Right atrium auricular region (tissue), 2 donors: ENCODE measurements at regions not wholly inside any gene's neighbourhood (a gene's known extent, or its start where the extent isn't known, plus 50 kb on each side); places are given as distances from the start of the nearest gene placed in this dataset.
"Not testable (repeated sequence)": the region's sequence is repeated elsewhere in the genome, so short reads cannot be mapped to it uniquely, and the experiment has no call there.

Experiments
- DNase-seq: peaks from one replicate; pipeline ENCODE4 v3.0.0-alpha.2; 2019; ENCODE audit warnings: low spot score
- H3K27ac ChIP-seq, 2 donors: fragments of 200-600 bp; sonication (generic); 1 replicate in 1 of 2; 2 replicates in 1 of 2; pipeline ENCODE4 v1.5.1; 2016 to 2019
- H3K27me3 ChIP-seq, 2 donors: fragments of 200-600 bp; sonication (generic); one replicate each; pipeline versions ENCODE4 v1.5.1 to v1.6.0; 2017 to 2019
- H3K36me3 ChIP-seq: fragments of 200-600 bp; sonication (generic); one replicate; pipeline ENCODE4 v1.5.1; 2016
- H3K4me1 ChIP-seq, 2 donors: fragments of 200-600 bp; sonication (generic); one replicate each; pipeline versions ENCODE4 v1.5.1 to v1.6.0; 2017 to 2019
- H3K4me3 ChIP-seq, 2 donors: fragments of 200-600 bp; sonication (generic); 1 replicate in 1 of 2; 2 replicates in 1 of 2; pipeline ENCODE4 v1.5.1; 2017 to 2019; ENCODE audit warnings: mild to moderate bottlenecking in 1 of 2, moderate library complexity in 1 of 2
- H3K9me3 ChIP-seq, 2 donors: fragments of 200-600 bp; sonication (generic); one replicate each; pipeline ENCODE4 v1.5.1; 2019
- CTCF ChIP-seq, 2 donors: fragments of 200-600 bp; sonication (generic); IDR thresholded peaks; one replicate each; pipeline ENCODE4 v1.5.1; 2019; ENCODE audit warnings: antibody characterized with exemption in 2 of 2

GRCh38 chr2:67329513-67329912, 67.6 kb upstream of the ETAA1 start:
- Histone ChIP-seq H3K27ac (no peak overlapping the region), H3K27me3 (no peaks in the 10 kb centered on the region), H3K4me1 (no peaks in the 10 kb centered on the region), H3K36me3 (no peaks in the 10 kb centered on the region), H3K9me3 (no peaks in the 10 kb centered on the region), H3K4me3 (no peak overlapping the region)
- no peak for DNase-seq
- TF ChIP-seq CTCF (IDR thresholded peaks at IDR 0.05): no peak

GRCh38 chr2:67329951-67330350, 67.2 kb upstream of the ETAA1 start:
- no peaks in the 10 kb centered on the region for H3K36me3 ChIP-seq
- no peak overlapping the region for H3K27ac ChIP-seq
- no peaks in the 10 kb centered on the region for H3K4me1 ChIP-seq
- H3K27me3 ChIP-seq: no peaks in the 10 kb centered on the region
- no peak for DNase-seq
- TF ChIP-seq CTCF (IDR thresholded peaks at IDR 0.05): no peak
- H3K9me3 ChIP-seq: no peaks in the 10 kb centered on the region
- H3K4me3 ChIP-seq: no peak overlapping the region

GRCh38 chr2:67331419-67332086, 65.6 kb upstream of the ETAA1 start:
- H3K4me3 ChIP-seq, H3K27ac ChIP-seq, H3K36me3 ChIP-seq, H3K27me3 ChIP-seq, H3K4me1 ChIP-seq, H3K9me3 ChIP-seq, DNase-seq: not testable (repeated sequence)

- no peaks in the 10 kb centered on the region for H3K9me3 ChIP-seq
- H3K27me3 ChIP-seq: peaks cover 0 to 2% of the 10 kb centered on the region in 2 donors
- H3K36me3 ChIP-seq: no peaks in the 10 kb centered on the region
- no peak for DNase-seq
- H3K27ac ChIP-seq: no peak overlapping the region
- no peak overlapping the region for H3K4me3 ChIP-seq
- peaks cover 0 to 5% of the 10 kb centered on the region in 2 donors for H3K4me1 ChIP-seq
- TF ChIP-seq CTCF (IDR thresholded peaks at IDR 0.05): no peak
Observed at GRCh38 chr2:67337903-67338302, 59.2 kb upstream of the ETAA1 start.

GRCh38 chr2:67338601-67339233, 58.4 kb upstream of the ETAA1 start:
- no peaks in the 10 kb centered on the region for H3K36me3 ChIP-seq
- H3K9me3 ChIP-seq: no peaks in the 10 kb centered on the region
- no peak overlapping the region for H3K27ac ChIP-seq
- no peak for TF ChIP-seq CTCF (IDR thresholded peaks at IDR 0.05)
- no peak overlapping the region for H3K4me3 ChIP-seq
- peaks cover 0 to 5% of the 10 kb centered on the region in 2 donors for H3K4me1 ChIP-seq
- DNase-seq: no peak
- peaks cover 0 to 3% of the 10 kb centered on the region in 2 donors for H3K27me3 ChIP-seq

DNA sequence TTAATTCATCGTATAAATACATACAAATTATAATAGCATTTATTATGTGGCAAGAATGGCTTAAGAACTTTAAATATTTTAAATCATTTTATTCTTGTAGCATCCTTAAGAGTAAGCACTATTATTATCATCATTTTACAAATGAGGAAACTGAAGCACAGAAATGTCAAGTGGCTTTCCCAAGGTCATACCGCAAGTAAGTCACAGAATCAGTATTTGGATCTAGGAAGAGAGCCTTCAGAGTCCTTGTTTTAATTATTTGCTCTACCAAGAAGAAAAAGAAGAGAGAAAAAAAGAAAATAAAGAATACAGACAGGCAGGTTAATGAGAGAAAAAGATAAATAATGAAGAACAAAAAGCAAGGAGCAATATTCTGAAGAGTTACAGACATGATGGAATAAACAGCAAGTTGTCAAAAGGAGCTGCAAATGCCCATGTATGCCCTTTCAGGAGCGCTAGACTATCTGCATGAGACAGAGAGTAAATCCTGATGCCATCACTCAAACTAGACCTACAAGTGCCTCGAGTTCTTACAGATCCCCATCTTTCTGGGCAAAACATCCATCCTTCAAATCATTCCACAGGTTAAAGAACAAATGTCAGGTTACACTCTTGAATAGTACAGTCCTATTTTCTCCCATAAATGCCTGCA, 57.8 kb upstream of the ETAA1 start:
- H3K4me3 ChIP-seq: no peak overlapping the region
- no peak overlapping the region for H3K27ac ChIP-seq
- H3K36me3 ChIP-seq: no peaks in the 10 kb centered on the region
- H3K27me3 ChIP-seq: peaks cover 0 to 3% of the 10 kb centered on the region in 2 donors
- H3K9me3 ChIP-seq: no peaks in the 10 kb centered on the region
- no peak for TF ChIP-seq CTCF (IDR thresholded peaks at IDR 0.05)
- H3K4me1 ChIP-seq: peaks cover 0 to 5% of the 10 kb centered on the region in 2 donors
- no peak for DNase-seq
